HAP-1 (cell line): ENCODE measurements at regions not wholly inside any gene's neighbourhood (a gene's known extent, or its start where the extent isn't known, plus 50 kb on each side); places are given as distances from the start of the nearest gene placed in this dataset.

Experiments
- DNase-seq, 2 experiments: peaks; one replicate each; pipeline ENCODE4 v3.0.0-alpha.2; 2016 to 2020; ENCODE audit warnings: low spot score in 2 of 2
- H3K27me3 ChIP-seq: fragments of 250-450 bp; sonication (Bioruptor Pico); 2 replicates; pipeline ENCODE4 v1.5.1; 2020; ENCODE audit warnings: low read depth, mild to moderate bottlenecking, moderate library complexity
- H3K36me3 ChIP-seq: fragments of 250-450 bp; sonication (Bioruptor Pico); replicated peaks from 2 replicates; pipeline ENCODE4 v1.5.1; 2020; ENCODE audit warnings: mild to moderate bottlenecking
- H3K4me1 ChIP-seq: fragments of 250-450 bp; sonication (Bioruptor Pico); 2 replicates; pipeline ENCODE4 v1.5.1; 2020; ENCODE audit warnings: mild to moderate bottlenecking
- H3K4me3 ChIP-seq: fragments of 250-450 bp; sonication (Bioruptor Pico); 2 replicates; pipeline ENCODE4 v1.5.1; 2020; ENCODE audit warnings: mild to moderate bottlenecking, moderate library complexity
- H3K9me3 ChIP-seq: fragments of 250-450 bp; sonication (Bioruptor Pico); 2 replicates; pipeline ENCODE4 v1.5.1; 2020; ENCODE audit warnings: mild to moderate bottlenecking, moderate library complexity
- in situ Hi-C: fragments of 300-500 bp; cut with MboI; formaldehyde crosslinking; loops from 3 replicates; pipeline ENCODE4 v1.14.3; 2020; ENCODE audit warnings: low sequenced_read_pairs, inconsistent platforms, mixed read lengths

GRCh38 chr14:76941946-76942805 is 86.3 kb downstream of the IRF2BPL start:
- no peak for DNase-seq
- in situ Hi-C loops: no loop called here
- H3K27me3 ChIP-seq: no peaks in the 10 kb centered on the region
- H3K4me1 ChIP-seq: peaks cover 9% of the 10 kb centered on the region
- H3K36me3 ChIP-seq: no peaks in the 10 kb centered on the region
- no peaks in the 10 kb centered on the region for H3K9me3 ChIP-seq
- H3K4me3 ChIP-seq: no peak overlapping the region

- Histone ChIP-seq H3K27me3 (no peaks in the 10 kb centered on the region), H3K9me3 (no peaks in the 10 kb centered on the region), H3K36me3 (no peaks in the 10 kb centered on the region), H3K4me1 (peaks cover 3% of the 10 kb centered on the region), H3K4me3 (no peak overlapping the region)
- no peak for DNase-seq
- in situ Hi-C loops: no loop called here
These were observed 87.0 kb downstream of the IRF2BPL start for GRCh38 chr14:76941544-76941943.

GRCh38 chr14:76940021-76940760 is 88.3 kb downstream of the IRF2BPL start:
- H3K9me3 ChIP-seq: no peaks in the 10 kb centered on the region
- no peaks in the 10 kb centered on the region for H3K4me1 ChIP-seq
- H3K27me3 ChIP-seq: no peaks in the 10 kb centered on the region
- H3K36me3 ChIP-seq: no peaks in the 10 kb centered on the region
- DNase-seq: no peak
- no peak overlapping the region for H3K4me3 ChIP-seq
- in situ Hi-C loops: no loop called here

DNA sequence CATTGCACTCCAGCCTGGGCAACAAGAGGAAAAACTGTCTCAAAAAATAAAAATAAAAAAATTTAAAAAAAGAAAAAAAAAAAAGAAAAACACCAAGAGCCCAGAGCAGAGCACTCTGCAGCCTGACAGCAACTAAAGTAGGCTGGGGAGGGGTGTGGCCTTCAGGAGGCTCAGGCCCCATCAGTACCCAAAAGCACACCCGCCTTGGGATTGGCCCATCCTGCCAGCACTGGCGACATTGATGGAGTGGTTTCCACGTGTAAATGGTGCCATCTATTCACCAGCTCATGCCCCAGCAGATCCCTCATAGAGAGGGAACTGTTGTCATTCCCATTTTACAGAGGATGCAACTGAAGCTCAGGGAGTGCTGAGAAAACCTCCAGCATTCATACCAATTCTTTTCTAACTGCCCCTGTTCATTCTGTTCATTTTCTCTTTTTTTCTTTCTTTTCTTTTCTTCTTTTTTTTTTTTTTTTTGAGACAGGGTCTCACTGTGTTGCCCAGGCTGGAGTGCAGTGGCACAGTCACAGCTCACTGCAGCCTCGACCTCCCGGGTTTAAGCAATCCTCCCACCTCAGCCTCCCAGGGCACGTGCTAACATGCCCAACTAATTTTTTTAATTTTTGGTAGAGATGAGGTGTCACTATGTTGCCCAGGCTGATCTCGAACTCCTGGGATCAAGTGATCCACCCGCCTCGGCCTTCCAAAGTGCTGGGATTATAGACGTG is 89.3 kb downstream of the IRF2BPL start:
- Histone ChIP-seq H3K27me3 (no peaks in the 10 kb centered on the region), H3K9me3 (no peaks in the 10 kb centered on the region), H3K4me1 (no peaks in the 10 kb centered on the region), H3K4me3 (no peak overlapping the region), H3K36me3 (no peaks in the 10 kb centered on the region)
- in situ Hi-C loops: no loop called here
- no peak for DNase-seq

GRCh38 chr14:76938092-76938500 is 90.4 kb downstream of the IRF2BPL start:
- no peaks in the 10 kb centered on the region for H3K9me3 ChIP-seq
- in situ Hi-C loops: no loop called here
- no peak for DNase-seq
- H3K27me3 ChIP-seq: no peaks in the 10 kb centered on the region
- H3K4me3 ChIP-seq: no peak overlapping the region
- no peaks in the 10 kb centered on the region for H3K36me3 ChIP-seq
- H3K4me1 ChIP-seq: no peaks in the 10 kb centered on the region

GRCh38 chr14:76937181-76938091 is 91.1 kb downstream of the IRF2BPL start:
- Histone ChIP-seq H3K9me3 (no peaks in the 10 kb centered on the region), H3K27me3 (no peaks in the 10 kb centered on the region), H3K36me3 (no peaks in the 10 kb centered on the region), H3K4me3 (no peak overlapping the region), H3K4me1 (no peaks in the 10 kb centered on the region)
- peak in 1 of 2 experiments; percentile 24 for DNase-seq
- in situ Hi-C loops: no loop called here

DNA sequence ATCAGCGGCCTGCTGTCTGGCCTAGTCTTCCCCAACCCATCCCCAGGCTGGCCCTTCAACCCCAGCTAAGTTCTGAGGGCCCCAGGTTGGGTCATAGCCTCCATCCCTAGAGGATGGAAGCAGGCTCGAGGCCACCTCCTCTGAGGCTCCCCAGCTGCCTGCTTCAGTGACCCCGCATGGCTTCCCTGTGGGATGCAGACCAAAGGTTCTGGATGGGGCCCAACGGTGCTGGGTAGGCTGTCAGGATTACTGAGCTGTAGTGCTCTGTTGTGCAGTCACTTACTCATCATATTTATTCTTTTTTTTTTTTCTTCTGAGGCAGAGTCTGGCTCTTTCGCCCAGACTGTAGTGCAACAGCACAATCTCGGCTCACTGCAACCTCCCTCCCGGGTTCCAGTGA is 92.0 kb downstream of the IRF2BPL start:
- Histone ChIP-seq H3K4me3 (no peak overlapping the region), H3K36me3 (no peaks in the 10 kb centered on the region), H3K27me3 (no peaks in the 10 kb centered on the region), H3K9me3 (no peaks in the 10 kb centered on the region), H3K4me1 (no peaks in the 10 kb centered on the region)
- in situ Hi-C loops: no loop called here
- no peak for DNase-seq

DNA sequence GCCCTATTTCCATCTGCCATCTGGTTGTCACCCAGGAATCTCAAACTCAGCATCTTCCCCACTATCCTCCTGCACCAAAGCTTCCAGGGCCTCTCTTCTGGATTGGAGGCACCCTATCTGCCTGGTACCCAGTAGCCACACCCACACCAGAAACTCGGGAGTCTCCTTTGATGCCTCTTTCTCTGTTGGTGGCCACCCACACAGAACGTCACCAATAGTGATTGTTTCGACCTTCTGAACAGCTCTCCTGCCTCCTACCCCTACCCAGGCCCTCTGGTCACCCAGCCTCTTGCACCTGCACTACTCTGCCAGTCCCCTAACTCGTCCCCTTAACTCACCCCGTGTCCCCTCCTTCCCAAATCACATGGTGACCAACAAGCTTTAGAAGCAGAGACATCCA is 95.0 kb downstream of the IRF2BPL start:
- Histone ChIP-seq H3K4me1 (peaks cover 6% of the 10 kb centered on the region), H3K4me3 (no peak overlapping the region), H3K36me3 (no peaks in the 10 kb centered on the region), H3K9me3 (no peaks in the 10 kb centered on the region), H3K27me3 (no peaks in the 10 kb centered on the region)
- in situ Hi-C loops: no loop called here
- DNase-seq: no peak

DNA sequence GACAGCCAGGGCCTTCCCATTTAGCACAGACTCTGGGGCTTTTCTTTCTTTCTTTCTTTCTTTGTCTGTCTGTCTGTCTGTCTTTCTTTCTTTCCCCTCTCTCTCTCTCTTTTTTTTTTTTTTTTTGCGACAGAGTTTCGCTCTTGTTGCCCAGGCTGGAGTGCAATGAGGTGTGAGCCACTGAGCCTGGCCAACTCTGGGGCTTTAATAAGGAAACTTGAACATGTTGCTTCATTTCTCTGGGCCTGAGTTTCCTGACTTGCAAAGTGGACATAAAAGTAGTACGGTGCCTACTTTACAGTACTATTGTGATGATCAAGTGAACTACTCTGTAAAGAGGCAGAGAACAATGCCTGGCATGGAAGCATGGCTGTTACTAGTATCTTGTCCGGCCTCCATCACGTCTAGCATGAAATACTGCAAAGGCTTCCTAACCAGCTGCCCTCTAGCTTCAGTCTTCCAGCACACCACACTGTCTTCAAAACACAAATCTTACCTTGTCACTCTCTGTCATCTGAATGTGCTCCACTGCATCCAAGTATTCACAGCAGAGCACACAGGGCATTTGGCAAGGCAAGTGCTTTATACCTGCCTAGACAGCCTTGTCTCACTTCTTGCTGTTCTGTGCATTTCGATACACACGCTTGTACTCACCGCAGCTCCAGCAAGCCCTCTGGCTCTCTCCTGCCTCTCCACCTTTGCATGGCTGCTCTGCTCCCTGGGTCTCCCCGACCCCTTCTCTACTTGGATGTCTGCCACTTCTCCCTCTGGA is 96.7 kb downstream of the IRF2BPL start:
- no peak overlapping the region for H3K4me3 ChIP-seq
- in situ Hi-C loops: no loop called here
- peaks cover 6% of the 10 kb centered on the region for H3K4me1 ChIP-seq
- H3K27me3 ChIP-seq: no peaks in the 10 kb centered on the region
- no peaks in the 10 kb centered on the region for H3K9me3 ChIP-seq
- no peak for DNase-seq
- H3K36me3 ChIP-seq: no peaks in the 10 kb centered on the region

GRCh38 chr14:76930549-76930948 is 98.0 kb downstream of the IRF2BPL start:
- no peak for DNase-seq
- in situ Hi-C loops: no loop called here
- Histone ChIP-seq H3K27me3 (no peaks in the 10 kb centered on the region), H3K4me1 (peaks cover 6% of the 10 kb centered on the region), H3K4me3 (no peak overlapping the region), H3K36me3 (no peaks in the 10 kb centered on the region), H3K9me3 (no peaks in the 10 kb centered on the region)

DNA sequence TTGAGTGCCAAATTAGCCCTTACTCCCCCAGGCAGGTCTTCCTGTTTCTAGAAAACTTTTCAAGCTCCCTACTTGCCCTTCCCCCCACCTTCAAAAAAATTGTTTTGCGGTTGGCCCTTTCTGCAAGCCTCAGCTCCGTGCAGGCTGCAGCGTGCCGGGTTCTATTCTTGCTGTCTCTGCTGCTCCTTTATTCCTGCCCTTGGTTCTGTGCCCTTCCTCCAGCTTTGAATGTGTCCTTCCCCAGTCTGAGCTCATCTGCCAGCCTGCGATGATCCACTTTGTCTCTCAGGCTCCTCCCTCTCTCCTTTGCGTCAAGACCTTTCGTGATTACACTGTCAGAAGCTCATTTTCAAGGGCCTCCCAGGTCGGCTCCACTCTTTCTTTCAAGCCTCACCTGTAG is 98.6 kb downstream of the IRF2BPL start:
- H3K4me1 ChIP-seq: peaks cover 8% of the 10 kb centered on the region
- no peaks in the 10 kb centered on the region for H3K9me3 ChIP-seq
- in situ Hi-C loops: no loop called here
- no peaks in the 10 kb centered on the region for H3K27me3 ChIP-seq
- H3K36me3 ChIP-seq: no peaks in the 10 kb centered on the region
- no peak for DNase-seq
- H3K4me3 ChIP-seq: no peak overlapping the region

GRCh38 chr14:76927971-76928700 is 100.4 kb downstream of the IRF2BPL start:
- no peaks in the 10 kb centered on the region for H3K36me3 ChIP-seq
- no peak for DNase-seq
- H3K27me3 ChIP-seq: no peaks in the 10 kb centered on the region
- no peaks in the 10 kb centered on the region for H3K9me3 ChIP-seq
- peaks cover 24% of the 10 kb centered on the region for H3K4me1 ChIP-seq
- in situ Hi-C loops: no loop called here
- no peak overlapping the region for H3K4me3 ChIP-seq
